Loucy (cell line): ENCODE measurements at regions not wholly inside any gene's neighbourhood (a gene's known extent, or its start where the extent isn't known, plus 50 kb on each side); places are given as distances from the start of the nearest gene placed in this dataset.

Experiments
- CTCF ChIP-seq: fragments of 200-600 bp; sonication (generic); conservative IDR thresholded peaks from 2 replicates; pipeline ENCODE4 v1.5.1; 2014; ENCODE audit warnings: mild to moderate bottlenecking, antibody characterized with exemption, low read length
- EZH2phosphoT487 ChIP-seq: fragments of 200-600 bp; IDR thresholded peaks from 2 replicates; pipeline ENCODE4 v1.6.1; 2018; ENCODE audit warnings: antibody characterized with exemption, mild to moderate bottlenecking, moderate library complexity, borderline replicate concordance

GRCh38 chr7:51633596-51633995, 317.0 kb upstream of the COBL start:
- no peak for TF ChIP-seq CTCF
- TF ChIP-seq EZH2phosphoT487 = no peak
